GM12874 (cell line): ENCODE measurements at regions not wholly inside any gene's neighbourhood (a gene's known extent, or its start where the extent isn't known, plus 50 kb on each side); places are given as distances from the start of the nearest gene placed in this dataset.

Experiments used
- TF ChIP-seq, protein P1 (sequence below): IDR thresholded peaks from 2 replicates; pipeline ENCODE4 v1.5.1; 2011; ENCODE audit warnings: low read depth, mild to moderate bottlenecking, control low read depth, low read length, moderate library complexity; ENCODE audit not compliant: insufficient read depth

DNA sequence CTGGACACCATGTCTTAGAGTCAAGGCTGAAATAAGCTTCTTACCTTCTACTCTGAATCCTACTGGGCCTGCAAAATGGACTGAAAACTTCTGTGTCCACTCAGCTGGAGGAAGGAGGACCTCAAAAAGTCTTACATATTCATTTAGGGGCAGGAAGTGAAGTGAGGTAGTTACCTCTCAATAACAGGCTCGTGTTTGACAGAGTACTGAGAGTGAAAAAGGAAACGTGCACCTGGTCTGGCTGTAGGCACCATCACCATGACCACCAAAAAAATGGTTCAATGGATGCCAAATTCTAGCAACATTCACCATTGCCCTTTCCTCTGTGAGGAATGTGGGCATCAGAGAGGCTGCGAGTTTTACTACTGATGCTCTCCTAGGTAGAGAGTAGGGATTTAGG is 176.2 kb downstream of the RFC3 start:
- TF ChIP-seq, protein P1, sequence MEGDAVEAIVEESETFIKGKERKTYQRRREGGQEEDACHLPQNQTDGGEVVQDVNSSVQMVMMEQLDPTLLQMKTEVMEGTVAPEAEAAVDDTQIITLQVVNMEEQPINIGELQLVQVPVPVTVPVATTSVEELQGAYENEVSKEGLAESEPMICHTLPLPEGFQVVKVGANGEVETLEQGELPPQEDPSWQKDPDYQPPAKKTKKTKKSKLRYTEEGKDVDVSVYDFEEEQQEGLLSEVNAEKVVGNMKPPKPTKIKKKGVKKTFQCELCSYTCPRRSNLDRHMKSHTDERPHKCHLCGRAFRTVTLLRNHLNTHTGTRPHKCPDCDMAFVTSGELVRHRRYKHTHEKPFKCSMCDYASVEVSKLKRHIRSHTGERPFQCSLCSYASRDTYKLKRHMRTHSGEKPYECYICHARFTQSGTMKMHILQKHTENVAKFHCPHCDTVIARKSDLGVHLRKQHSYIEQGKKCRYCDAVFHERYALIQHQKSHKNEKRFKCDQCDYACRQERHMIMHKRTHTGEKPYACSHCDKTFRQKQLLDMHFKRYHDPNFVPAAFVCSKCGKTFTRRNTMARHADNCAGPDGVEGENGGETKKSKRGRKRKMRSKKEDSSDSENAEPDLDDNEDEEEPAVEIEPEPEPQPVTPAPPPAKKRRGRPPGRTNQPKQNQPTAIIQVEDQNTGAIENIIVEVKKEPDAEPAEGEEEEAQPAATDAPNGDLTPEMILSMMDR: no peak

DNA sequence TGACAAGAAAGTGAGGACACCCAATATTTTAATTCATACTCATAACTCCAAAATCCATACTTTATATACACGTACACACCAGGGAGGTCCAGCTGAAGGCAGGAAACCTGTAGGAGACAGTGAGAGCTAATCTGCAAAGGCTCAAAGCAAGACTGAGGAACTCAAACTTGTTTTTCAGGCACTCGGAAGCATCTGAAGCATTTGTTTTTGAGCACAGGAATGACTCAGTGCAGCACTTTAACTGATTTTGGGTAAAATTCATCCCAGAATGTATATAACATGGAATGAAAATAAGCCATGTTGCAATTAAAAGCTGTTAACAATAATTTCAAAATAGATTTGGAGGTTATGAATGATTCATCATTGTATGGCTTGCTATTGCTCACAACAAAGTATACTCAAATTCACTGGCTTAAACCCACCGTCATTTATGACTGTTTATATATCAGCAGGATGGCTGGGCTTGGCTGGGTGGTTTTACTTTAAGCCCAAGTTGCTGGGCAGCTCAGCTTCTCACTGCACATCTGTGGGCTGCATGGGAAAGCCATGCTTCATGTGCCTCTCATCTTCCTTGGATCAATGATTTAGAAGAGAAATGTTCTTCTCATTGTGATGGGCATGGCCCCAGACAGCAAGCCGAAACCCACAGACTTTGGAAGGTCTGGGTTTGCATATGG is 177.0 kb downstream of the RFC3 start:
- TF ChIP-seq, protein P1: no peak

DNA sequence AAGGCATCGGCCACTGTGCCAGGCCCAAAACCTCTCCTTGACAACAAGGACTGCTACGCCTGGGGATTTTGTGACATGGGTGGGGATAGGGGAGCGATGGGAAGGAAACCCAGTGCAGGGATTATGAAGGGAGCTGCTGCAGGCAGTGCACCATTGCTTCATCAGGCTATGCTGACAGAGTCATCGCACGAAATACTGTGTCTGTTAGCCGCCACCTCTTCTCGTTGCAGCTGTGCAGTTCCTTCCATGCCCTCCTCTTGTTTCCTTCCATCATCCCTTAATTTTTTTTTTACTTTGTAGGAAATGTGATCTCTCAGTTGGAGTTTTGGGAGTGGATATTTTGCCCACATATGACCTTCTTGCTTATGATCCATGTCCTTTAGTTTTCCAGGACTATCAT is 178.7 kb downstream of the RFC3 start:
- TF ChIP-seq, protein P1: no peak

DNA sequence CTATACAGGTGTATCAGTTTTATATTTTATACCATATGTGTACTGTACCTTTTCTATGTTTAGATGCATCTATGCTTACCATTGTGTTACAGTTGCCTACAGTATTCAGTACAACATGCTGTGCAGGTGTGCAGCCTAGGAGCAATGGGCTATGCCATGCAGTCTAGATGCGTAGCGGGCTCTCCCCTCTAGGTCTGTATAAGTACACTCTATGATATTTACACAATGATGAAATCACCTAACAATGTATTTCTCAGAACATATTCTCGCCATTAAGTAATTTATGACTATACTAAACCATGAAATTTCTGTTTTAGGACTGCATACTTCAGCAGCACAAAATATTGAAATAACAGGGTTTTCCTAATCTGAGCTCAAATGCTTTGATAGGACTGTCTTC is 179.6 kb downstream of the RFC3 start:
- TF ChIP-seq, protein P1: no peak

DNA sequence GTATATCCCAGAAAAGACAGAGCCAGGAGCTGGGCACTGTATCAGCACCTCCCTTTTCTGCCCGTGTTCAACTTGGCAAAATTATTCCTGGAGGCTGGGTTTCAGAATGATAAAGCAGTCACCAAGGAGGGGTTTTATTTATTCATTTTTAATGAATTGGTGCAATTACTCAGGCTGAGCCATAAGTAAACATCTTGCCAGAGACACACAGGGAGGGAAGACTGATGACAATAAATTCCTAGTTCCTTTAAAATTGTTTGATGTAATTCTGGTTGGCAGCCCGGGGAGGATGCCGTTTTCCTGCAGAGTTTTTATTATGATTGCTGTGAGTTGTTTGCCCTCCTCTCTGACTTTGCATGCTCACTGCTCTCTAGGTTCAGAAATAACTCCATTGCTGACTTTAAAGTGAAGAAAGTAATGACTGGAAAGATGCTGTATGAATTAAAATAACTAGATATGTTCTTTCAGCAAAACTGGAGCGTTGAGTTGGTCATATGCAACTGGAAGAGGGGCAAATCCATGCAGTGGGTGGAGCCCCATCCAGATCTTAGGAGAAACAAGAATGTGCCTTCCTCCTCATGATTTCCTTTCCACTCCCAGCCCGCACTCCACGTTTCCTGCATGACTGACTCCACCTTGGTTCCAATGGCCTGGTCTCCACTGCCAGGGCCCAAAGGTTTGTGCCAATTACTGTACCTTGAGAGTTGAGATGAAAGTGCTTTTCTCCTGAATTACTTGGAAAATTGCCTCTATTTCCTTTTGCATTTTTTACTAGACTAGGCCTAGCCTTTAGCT is 182.1 kb downstream of the RFC3 start:
- TF ChIP-seq, protein P1: no peak

DNA sequence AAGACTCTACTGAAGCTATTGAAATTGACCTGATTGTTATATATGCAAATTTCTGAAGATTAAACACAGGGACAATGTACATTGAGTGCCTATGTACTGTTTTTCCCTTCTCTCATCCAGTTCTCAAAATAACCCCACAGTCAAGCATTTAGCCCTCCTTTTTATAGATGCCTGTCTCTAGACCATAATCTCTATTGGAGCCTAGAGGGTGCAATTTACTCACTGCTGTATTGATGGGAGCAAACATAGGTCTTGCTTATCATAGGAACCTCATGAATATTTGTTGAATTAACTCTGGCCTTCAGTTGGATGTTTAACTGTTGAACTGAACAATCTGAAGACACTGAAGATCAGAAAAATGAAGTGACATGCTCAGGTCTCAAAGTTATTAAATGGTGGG is 183.0 kb downstream of the RFC3 start:
- TF ChIP-seq, protein P1: no peak

DNA sequence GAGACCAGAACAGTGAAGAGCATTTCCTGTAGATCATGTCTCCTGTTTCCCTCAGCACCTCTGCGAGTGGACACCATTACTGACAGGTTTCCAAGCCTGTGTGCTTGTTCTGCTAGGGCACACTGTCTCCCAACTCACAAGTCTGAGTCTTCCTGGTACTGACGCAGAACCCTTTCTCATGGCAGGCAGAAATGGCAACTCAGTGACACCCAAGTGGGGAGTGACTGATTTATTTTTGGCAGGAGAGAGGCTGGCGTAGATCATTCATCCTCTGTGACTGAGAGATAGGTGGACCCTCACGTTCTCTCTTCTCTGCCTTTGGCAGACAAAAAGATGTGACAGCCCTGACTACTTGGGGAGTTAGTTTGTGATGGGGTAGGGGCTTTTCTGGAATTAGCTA is 183.4 kb downstream of the RFC3 start:
- TF ChIP-seq, protein P1: no peak
